GM19397 (cell line): ENCODE measurements at regions not wholly inside any gene's neighbourhood (a gene's known extent, or its start where the extent isn't known, plus 50 kb on each side); places are given as distances from the start of the nearest gene placed in this dataset.

Experiments used
- ATAC-seq: cut with Tn5 transposase; IDR thresholded peaks from one replicate; pipeline ENCODE4 v1.9.1; 2021; ENCODE audit warnings: mild to moderate bottlenecking, moderate library complexity; ENCODE audit not compliant: unreplicated experiment

GRCh38 chrX:46306103-46306502, 239.1 kb downstream of the ZNF674 start:
- ATAC-seq = no peak

GRCh38 chrX:46305431-46305830, 239.8 kb downstream of the ZNF674 start:
- ATAC-seq = no peak

DNA sequence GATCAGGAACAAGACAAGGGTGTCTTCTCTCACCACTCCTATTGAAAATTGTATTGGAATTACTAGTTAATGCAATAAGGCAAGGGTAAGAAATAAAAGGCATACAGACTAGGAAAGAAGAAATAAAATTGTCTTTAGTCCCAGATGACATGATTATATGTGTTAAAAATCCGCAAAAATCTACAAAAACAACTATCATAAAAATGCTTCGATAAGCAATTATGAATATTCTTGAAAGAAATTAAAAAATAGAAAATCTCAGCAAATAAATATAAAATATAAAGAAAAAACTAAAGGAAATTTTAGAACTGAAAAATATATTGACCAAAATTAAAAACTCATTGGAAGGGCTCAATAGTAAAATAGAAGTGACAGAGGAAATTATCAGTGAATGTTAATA, 243.3 kb downstream of the ZNF674 start:
- ATAC-seq = no peak

GRCh38 chrX:46298821-46299220, 246.4 kb downstream of the ZNF674 start:
- ATAC-seq = no peak

DNA sequence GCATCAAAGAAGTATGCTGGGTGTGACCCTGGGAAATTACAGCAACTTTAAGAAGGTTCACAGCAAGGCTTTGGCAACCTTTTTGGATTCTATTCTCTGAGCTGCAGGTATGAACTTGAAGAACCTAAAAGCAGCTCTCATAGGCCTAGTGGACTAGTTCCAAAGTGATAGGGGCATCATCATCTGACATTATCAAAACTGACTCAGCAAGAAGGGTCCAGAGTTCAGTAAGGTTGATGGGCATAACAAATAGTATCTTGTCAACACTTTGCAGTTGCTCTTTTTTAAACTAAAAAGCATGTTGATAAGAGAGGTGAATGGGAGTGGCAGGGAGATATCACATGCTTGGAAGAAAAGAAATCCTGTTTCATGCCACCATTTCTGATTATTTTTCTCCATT, 249.3 kb downstream of the ZNF674 start:
- ATAC-seq = no peak

- ATAC-seq = no peak
These were observed 251.0 kb downstream of the ZNF674 start for GRCh38 chrX:46294234-46294633.

DNA sequence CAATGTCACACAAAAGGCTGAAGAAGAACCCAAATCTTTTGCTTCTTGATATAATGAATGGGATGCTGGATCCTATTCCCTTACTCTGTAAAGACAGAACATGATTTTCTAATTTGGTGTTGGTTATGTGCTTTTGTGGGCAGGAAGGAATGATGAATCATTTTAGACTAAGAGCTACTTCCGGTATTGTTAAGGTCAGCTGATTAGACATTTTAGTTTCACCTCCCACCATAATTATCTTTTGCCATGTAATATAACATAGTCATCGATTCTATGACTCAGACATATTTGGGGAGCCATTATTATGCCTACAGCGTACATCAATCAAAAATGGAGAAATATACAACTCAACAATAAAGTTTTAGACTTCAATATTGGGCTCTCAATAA, 265.3 kb downstream of the ZNF674 start:
- ATAC-seq = no peak

GRCh38 chrX:46279214-46279924, 265.9 kb downstream of the ZNF674 start:
- ATAC-seq = no peak

DNA sequence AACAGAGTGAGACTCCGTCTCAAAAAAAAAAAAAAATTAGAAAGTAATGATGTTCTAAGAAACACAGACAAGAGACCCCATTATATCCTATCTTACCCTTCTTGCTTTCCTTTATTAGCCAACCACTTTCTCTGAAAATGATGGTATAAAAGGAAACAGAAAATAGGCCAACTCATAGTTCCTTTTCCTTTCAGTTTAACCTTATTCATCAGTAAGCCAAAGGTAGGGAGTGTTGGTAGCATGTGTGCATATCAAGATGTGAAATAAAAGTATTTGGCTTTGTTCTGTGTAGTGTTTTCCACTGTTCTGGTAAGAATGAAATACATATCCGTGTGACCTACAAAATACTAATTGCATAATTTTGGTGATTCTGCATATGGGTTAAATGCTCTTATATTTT, 266.6 kb downstream of the ZNF674 start:
- ATAC-seq = no peak

DNA sequence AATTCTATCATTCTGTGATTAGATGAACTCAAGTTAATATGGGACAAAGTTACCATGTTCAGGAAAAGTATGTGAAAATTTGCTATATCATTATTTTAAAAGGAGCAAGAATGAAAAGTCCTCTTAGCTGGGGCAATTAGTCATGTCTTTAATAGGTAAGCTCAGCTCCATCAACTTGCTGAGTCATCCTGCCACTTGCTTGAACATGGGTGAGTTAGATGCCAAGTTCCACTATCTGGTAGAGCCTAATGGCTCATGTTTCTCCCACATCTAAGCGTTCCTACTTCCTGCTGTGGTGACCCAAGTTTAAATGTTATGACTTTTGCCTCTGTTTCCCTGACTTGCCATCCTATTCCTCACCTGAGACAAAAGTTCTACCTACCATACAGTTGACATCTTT, 276.8 kb downstream of the ZNF674 start:
- ATAC-seq = no peak

- no peak for ATAC-seq
These were observed 281.7 kb downstream of the ZNF674 start for GRCh38 chrX:46263494-46263893.

- ATAC-seq = no peak
These were observed 282.9 kb downstream of the ZNF674 start for GRCh38 chrX:46262304-46262703.

GRCh38 chrX:46260499-46260898, 284.7 kb downstream of the ZNF674 start:
- ATAC-seq = no peak

DNA sequence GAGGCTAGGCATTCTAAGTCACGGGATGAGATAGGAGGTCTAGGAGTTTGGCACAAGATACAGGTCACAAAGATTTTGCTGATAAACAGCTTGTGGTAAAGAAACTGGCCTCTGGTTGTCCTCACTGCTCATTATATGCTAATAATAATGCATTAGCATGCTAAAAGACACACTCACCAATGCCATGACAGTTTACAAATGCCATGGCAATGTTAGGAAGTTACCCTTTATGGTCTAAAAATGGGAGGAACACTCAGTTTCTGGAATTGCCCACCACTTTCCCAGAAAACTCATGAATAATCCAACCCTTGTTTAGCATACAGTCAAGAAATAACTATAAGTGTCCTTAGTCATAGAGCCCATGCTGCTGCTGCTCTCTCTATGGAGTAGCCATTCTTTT, 286.9 kb downstream of the ZNF674 start:
- no peak for ATAC-seq

DNA sequence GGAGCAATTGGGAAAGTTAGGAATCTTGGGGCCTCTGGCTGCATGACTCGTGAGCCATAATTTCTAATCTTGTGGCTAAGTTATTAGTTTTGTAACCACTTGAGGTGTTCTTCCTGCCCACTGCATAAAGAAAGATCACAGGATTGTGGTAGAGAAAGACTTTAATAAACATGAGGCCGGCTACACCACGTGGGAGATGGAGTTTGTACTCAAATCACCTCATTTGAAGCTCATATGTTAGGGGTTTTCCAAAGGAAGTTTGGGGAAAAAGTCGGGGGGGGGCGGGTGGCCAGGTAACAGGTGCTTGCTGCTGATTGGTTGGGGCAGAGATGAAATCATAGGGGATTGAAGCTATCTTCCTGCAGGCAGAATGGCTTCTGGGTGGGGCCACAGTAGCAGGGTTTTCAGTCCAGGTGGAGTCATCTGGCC, 287.8 kb downstream of the ZNF674 start:
- ATAC-seq = no peak

DNA sequence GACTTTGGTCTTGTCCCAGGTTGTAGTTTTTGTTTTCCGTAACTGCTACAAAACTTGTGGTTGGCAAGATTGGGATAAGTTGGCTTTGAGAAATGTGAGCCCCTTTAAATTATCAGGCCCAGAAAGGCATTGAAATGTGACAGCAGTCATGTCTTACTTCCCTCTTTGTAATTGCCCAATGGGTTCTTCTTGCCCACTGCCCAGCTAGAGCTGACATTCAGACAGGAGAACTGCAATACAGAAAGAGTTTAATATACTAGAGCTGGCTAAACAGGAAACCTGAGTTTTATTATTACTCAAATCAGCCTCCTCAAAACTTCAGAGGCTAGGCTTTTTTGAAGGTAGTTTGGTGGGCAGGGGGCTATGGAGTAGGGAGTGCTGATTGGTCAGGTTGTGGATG, 288.3 kb downstream of the ZNF674 start:
- ATAC-seq = no peak

GRCh38 chrX:46255046-46255445, 290.2 kb downstream of the ZNF674 start:
- no peak for ATAC-seq

- no peak for ATAC-seq
These were observed 290.6 kb downstream of the ZNF674 start for GRCh38 chrX:46254641-46255040.

- ATAC-seq = no peak
These were observed 293.5 kb downstream of the ZNF674 start for GRCh38 chrX:46251755-46252154.

DNA sequence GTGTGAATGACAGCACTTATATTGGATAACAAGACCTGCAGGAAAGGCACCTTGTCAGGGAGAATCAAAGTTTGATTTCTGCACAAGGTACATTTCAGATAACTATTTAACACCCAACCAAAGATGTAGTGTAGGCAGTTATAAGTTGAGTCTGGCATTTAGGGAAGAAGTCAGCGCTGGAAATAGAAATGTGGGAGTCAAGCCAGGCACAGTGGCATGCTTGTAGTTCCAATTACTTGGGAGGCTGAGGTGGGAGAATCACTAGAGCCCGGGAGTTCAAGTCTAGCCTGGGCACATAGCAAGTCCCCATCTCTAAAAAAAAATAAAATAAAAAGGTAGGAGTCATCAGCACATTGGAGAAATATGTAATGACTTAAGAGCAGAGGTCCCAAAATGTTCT, 295.1 kb downstream of the ZNF674 start:
- ATAC-seq = no peak

GRCh38 chrX:46247456-46247855, 297.8 kb downstream of the ZNF674 start:
- ATAC-seq = no peak

GRCh38 chrX:46244451-46244850, 300.8 kb downstream of the ZNF674 start:
- no peak for ATAC-seq

DNA sequence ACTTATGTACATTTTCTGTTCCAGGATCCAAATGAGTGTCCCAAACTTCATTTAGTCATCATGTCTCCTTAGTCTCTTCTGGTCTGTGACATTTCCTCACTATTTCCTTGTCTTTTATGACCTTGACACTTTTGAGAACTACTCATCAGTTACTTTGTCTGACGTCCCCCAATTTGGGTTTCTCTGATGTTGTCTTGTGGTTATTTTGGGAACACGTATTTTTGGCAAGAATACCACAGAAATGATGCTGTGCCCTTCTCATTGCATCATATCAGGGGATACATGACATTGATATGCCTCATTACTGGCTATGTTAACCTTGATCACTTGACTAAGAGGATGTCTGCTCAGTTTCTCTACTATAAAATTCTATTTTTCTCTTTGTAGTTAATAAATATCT, 308.8 kb downstream of the ZNF674 start:
- no peak for ATAC-seq
